NAMALWA (cell line): ENCODE measurements at regions not wholly inside any gene's neighbourhood (a gene's known extent, or its start where the extent isn't known, plus 50 kb on each side); places are given as distances from the start of the nearest gene placed in this dataset.
"Not testable (repeated sequence)": the region's sequence is repeated elsewhere in the genome, so short reads cannot be mapped to it uniquely, and the experiment has no call there.

Experiments
- DNase-seq: peaks from one replicate; pipeline ENCODE4 v3.0.0-alpha.2; 2015; ENCODE audit warnings: low spot score

DNA sequence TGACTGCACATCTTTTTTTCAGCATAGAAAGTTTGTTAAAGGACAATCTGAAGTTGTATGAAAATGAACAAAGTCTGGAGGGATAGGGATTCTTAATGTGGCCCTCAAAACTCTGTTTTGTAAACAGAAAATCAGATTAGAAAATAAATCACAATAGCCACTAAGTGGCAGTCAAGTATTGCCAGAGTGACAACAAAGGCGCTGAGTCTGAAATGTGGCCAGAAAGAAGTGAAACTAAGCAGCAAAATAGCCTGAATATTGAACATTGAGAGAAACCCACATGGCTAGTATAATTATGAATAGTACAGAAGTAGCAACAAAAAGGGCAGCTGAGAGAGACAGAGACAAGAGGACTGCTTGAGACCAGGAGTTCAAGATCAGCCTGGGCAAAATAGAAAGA is 81.1 kb upstream of the CT45A1 start:
- DNase-seq: peak; percentile 29

GRCh38 chrX:135639066-135639780 is 74.2 kb upstream of the CT45A1 start:
- DNase-seq: no peak

- DNase-seq: no peak
Observed at GRCh38 chrX:135643916-135644315, 69.5 kb upstream of the CT45A1 start.

DNA sequence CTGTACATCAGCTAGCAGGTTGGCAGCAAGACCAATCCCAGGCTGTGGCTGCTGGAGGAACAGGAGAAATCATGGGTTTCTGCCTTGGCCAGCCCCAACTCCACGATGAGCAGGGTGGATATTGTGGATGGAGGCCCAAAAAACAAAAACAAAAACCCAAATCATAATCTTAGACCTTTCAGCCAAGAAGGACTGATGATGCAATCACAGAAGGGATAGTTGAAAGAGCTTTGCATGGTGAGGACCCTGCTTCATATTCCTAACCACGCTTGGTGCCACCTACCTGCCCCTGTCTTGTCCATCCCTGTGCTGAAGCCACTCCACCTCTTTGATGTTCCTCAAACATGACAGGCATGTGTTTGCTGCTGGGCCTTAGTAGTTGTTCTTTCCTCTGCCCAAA is 68.8 kb upstream of the CT45A1 start:
- no peak for DNase-seq

DNA sequence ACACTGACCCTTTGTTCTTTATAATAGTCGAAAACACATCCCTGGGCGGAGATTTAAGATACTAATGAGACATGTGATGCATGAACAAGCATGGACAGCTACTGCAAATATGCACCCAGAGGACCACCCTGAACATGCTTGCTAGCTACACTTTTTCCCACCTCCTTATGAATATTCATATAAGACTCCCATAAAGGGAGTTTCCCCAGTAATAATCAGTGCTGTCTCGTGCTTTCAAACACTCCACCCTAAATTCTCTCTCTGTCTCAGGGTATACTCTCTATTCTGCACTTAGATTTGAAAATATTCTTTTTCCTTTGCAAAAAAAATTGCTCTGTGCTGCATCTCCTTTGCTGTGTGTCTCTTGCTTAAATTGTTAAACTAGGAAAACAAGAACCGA is 64.4 kb upstream of the CT45A1 start:
- DNase-seq: no peak

GRCh38 chrX:135649561-135649960 is 63.9 kb upstream of the CT45A1 start:
- no peak for DNase-seq

- no peak for DNase-seq
Observed at GRCh38 chrX:135651647-135652295, 61.7 kb upstream of the CT45A1 start.

GRCh38 chrX:135652602-135653001 is 60.8 kb upstream of the CT45A1 start:
- DNase-seq: no peak

- not testable (repeated sequence) for DNase-seq
Observed at GRCh38 chrX:135657952-135658654, 55.3 kb upstream of the CT45A1 start.
